ENCODE measurements at regions not wholly inside any gene's neighbourhood (a gene's known extent, or its start where the extent isn't known, plus 50 kb on each side); places are given as distances from the start of the nearest gene placed in this dataset.

GRCh38 chr21:26777166-26777565 is 68.0 kb downstream of the ADAMTS1 start:
- DNase-seq (ENCODE audit: low read depth, low spot score) (no peak), FAIRE-seq (no peak)
- BruUV-seq (replicated peaks): no TSS peak
- Histone ChIP-seq H3K9me3 (replicated peaks; ENCODE audit: control insufficient read depth, insufficient read depth, low read length) (no peaks in the 10 kb centered on the region), H2AFZ (ENCODE audit: low read depth, low read length) (no peak overlapping the region), H3K27ac (ENCODE audit: insufficient read depth, low read depth, low read length) (no peak overlapping the region), H3K79me2 (ENCODE audit: control insufficient read depth, insufficient read depth, low read length) (no peaks in the 10 kb centered on the region), H3K36me3 (ENCODE audit: control insufficient read depth in 2 of 2, extremely low read depth in 1 of 2, insufficient read depth in 2 of 2, low read length in 2 of 2) (no peaks in the 10 kb centered on the region), H3K27me3 (ENCODE audit: control insufficient read depth in 2 of 2, insufficient read depth in 2 of 2, low read length in 2 of 2) (peaks cover 2 to 4% of the 10 kb centered on the region in 2 experiments), H3K4me3 (replicated peaks in 1 of 3; ENCODE audit: insufficient read depth in 1 of 3, low read depth in 1 of 3, low read length in 3 of 3) (no peak overlapping the region), H3K4me1 (ENCODE audit: control insufficient read depth, extremely low read depth, insufficient read depth, low read length) (no peaks in the 10 kb centered on the region), H3K9me1 (replicated peaks; ENCODE audit: control insufficient read depth, extremely low read depth, insufficient read depth, low read length) (no peaks in the 10 kb centered on the region), H4K20me1 (replicated peaks; ENCODE audit: control insufficient read depth, extremely low read depth, insufficient read depth, low read length) (no peaks in the 10 kb centered on the region), H3K4me2 (ENCODE audit: insufficient read depth, low read length) (no peak overlapping the region), H3K9ac (replicated peaks; ENCODE audit: extremely low read depth, insufficient read depth, low read length) (no peak overlapping the region)
- POLR2A ChIA-PET: no interaction called here
- TF ChIP-seq POLR2A (IDR thresholded peaks at IDR 0.05; ENCODE audit: low read depth, low read length): no peak
- TF ChIP-seq EZH2 (IDR thresholded peaks at IDR 0.05; ENCODE audit: borderline replicate concordance, low read depth, low read length, severe bottlenecking): no peak
- TF ChIP-seq FOS (IDR thresholded peaks at IDR 0.05; ENCODE audit: borderline replicate concordance, insufficient read depth, low read length): no peak
- no peak for TF ChIP-seq CTCF (IDR thresholded peaks at IDR 0.05; ENCODE audit: extremely low read depth in 1 of 2, insufficient read depth in 1 of 2, low read depth in 1 of 2, low read length in 2 of 2)
- dilution Hi-C loops (cut with MboI; ENCODE audit: extremely low pct_ligation_motif_present, low sequenced_read_pairs) (no loop called here), intact Hi-C loops (cut with micrococcal nuclease) (loop anchor here (5.0 kb wide), 1 partner anchor 40 kb away; no protein-coding TSS in a partner anchor)
- CTCF ChIA-PET: no interaction called here

- no peak overlapping the region for H2AFZ ChIP-seq (ENCODE audit: low read depth, low read length)
- dilution Hi-C loops (cut with MboI; ENCODE audit: extremely low pct_ligation_motif_present, low sequenced_read_pairs): no loop called here
- H3K9me1 ChIP-seq (replicated peaks; ENCODE audit: control insufficient read depth, extremely low read depth, insufficient read depth, low read length): no peaks in the 10 kb centered on the region
- H3K27ac ChIP-seq (ENCODE audit: insufficient read depth, low read depth, low read length): no peak overlapping the region
- no peak for TF ChIP-seq EZH2 (IDR thresholded peaks at IDR 0.05; ENCODE audit: borderline replicate concordance, low read depth, low read length, severe bottlenecking)
- TF ChIP-seq MYC (IDR thresholded peaks at IDR 0.05; ENCODE audit: low read depth, low read length): no peak
- TF ChIP-seq FOS (IDR thresholded peaks at IDR 0.05; ENCODE audit: borderline replicate concordance, insufficient read depth, low read length): no peak
- TF ChIP-seq MAX (IDR thresholded peaks at IDR 0.05; ENCODE audit: insufficient read depth, insufficient read length): no peak
- no peak for TF ChIP-seq POLR2AphosphoS5 (IDR thresholded peaks at IDR 0.05; ENCODE audit: insufficient read depth, low read depth, low read length)
- no peak for TF ChIP-seq CTCF (IDR thresholded peaks at IDR 0.05; ENCODE audit: extremely low read depth in 1 of 2, insufficient read depth in 1 of 2, low read depth in 1 of 2, low read length in 2 of 2)
- TF ChIP-seq JUN (IDR thresholded peaks at IDR 0.05; ENCODE audit: borderline replicate concordance, insufficient read depth, insufficient read length, low read depth): no peak
- no peak for TF ChIP-seq GATA2 (IDR thresholded peaks at IDR 0.05; ENCODE audit: insufficient read depth, insufficient read length, low read depth, low read length)
- no peak for TF ChIP-seq POLR2A (IDR thresholded peaks at IDR 0.05; ENCODE audit: low read depth, low read length)
- ChIA-PET POLR2A (no interaction called here), CTCF (no interaction called here)
- DNase-seq (ENCODE audit: low read depth, low spot score) (no peak), FAIRE-seq (no peak)
- no peak overlapping the region for H3K9ac ChIP-seq (replicated peaks; ENCODE audit: extremely low read depth, insufficient read depth, low read length)
- H3K4me1 ChIP-seq (ENCODE audit: control insufficient read depth, extremely low read depth, insufficient read depth, low read length): no peaks in the 10 kb centered on the region
- H3K27me3 ChIP-seq (ENCODE audit: control insufficient read depth in 2 of 2, insufficient read depth in 2 of 2, low read length in 2 of 2): peaks cover 2 to 4% of the 10 kb centered on the region in 2 experiments
- no peaks in the 10 kb centered on the region for H3K9me3 ChIP-seq (replicated peaks; ENCODE audit: control insufficient read depth, insufficient read depth, low read length)
- no TSS peak for BruUV-seq (replicated peaks)
- intact Hi-C loops (cut with micrococcal nuclease): loop anchor here (5.0 kb wide), 1 partner anchor 41 kb away; no protein-coding TSS in a partner anchor
- no peak overlapping the region for H3K4me3 ChIP-seq (replicated peaks in 1 of 3; ENCODE audit: insufficient read depth in 1 of 3, low read depth in 1 of 3, low read length in 3 of 3)
- H4K20me1 ChIP-seq (replicated peaks; ENCODE audit: control insufficient read depth, extremely low read depth, insufficient read depth, low read length): no peaks in the 10 kb centered on the region
- no peak overlapping the region for H3K4me2 ChIP-seq (ENCODE audit: insufficient read depth, low read length)
- H3K79me2 ChIP-seq (ENCODE audit: control insufficient read depth, insufficient read depth, low read length): no peaks in the 10 kb centered on the region
- H3K36me3 ChIP-seq (ENCODE audit: control insufficient read depth in 2 of 2, extremely low read depth in 1 of 2, insufficient read depth in 2 of 2, low read length in 2 of 2): no peaks in the 10 kb centered on the region
Measured at GRCh38 chr21:26776310-26777021, 68.7 kb downstream of the ADAMTS1 start.
